MM.1S (cell line): ENCODE measurements at regions not wholly inside any gene's neighbourhood (a gene's known extent, or its start where the extent isn't known, plus 50 kb on each side); places are given as distances from the start of the nearest gene placed in this dataset.

ENCODE experiments used
- EZH2phosphoT487 ChIP-seq: fragments of 300-600 bp; sonication (generic); IDR thresholded peaks from 2 replicates; pipeline ENCODE4 v1.6.1; 2018; ENCODE audit warnings: antibody characterized with exemption, low read length
- TF ChIP-seq, protein P1 (sequence below): fragments of 300-600 bp; sonication (generic); IDR thresholded peaks from 2 replicates; pipeline ENCODE4 v1.5.1; 2016; ENCODE audit warnings: antibody characterized with exemption, low read length, mixed read lengths

GRCh38 chr14:71751264-71751663, 181.0 kb upstream of the RGS6 start:
- TF ChIP-seq, protein P1, sequence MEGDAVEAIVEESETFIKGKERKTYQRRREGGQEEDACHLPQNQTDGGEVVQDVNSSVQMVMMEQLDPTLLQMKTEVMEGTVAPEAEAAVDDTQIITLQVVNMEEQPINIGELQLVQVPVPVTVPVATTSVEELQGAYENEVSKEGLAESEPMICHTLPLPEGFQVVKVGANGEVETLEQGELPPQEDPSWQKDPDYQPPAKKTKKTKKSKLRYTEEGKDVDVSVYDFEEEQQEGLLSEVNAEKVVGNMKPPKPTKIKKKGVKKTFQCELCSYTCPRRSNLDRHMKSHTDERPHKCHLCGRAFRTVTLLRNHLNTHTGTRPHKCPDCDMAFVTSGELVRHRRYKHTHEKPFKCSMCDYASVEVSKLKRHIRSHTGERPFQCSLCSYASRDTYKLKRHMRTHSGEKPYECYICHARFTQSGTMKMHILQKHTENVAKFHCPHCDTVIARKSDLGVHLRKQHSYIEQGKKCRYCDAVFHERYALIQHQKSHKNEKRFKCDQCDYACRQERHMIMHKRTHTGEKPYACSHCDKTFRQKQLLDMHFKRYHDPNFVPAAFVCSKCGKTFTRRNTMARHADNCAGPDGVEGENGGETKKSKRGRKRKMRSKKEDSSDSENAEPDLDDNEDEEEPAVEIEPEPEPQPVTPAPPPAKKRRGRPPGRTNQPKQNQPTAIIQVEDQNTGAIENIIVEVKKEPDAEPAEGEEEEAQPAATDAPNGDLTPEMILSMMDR: no peak
- no peak for TF ChIP-seq EZH2phosphoT487
